H9 (cell line): ENCODE measurements at regions not wholly inside any gene's neighbourhood (a gene's known extent, or its start where the extent isn't known, plus 50 kb on each side); places are given as distances from the start of the nearest gene placed in this dataset.

Experiments used
- DNase-seq: peaks from one replicate; pipeline ENCODE4 v3.0.0-alpha.2; 2017
- H2AFZ ChIP-seq: one replicate; pipeline ENCODE4 v1.6.1; 2013; ENCODE audit warnings: mild to moderate bottlenecking, low read length, control low read depth, moderate library complexity
- H2AK5ac ChIP-seq: 2 replicates; pipeline ENCODE4 v1.6.1; 2013; ENCODE audit warnings: low read length, control low read depth, mixed read lengths; ENCODE audit not compliant: insufficient read length
- H2BK120ac ChIP-seq: one replicate; pipeline ENCODE4 v1.6.1; 2013; ENCODE audit warnings: low read depth, mild to moderate bottlenecking, low read length, control low read depth, inconsistent platforms; ENCODE audit not compliant: poor library complexity, severe bottlenecking
- H2BK12ac ChIP-seq: 2 replicates; pipeline ENCODE4 v1.6.1; 2013; ENCODE audit warnings: low read length, control low read depth, mixed read lengths, low read depth; ENCODE audit not compliant: insufficient read length
- H2BK15ac ChIP-seq: 2 replicates; pipeline ENCODE4 v1.6.1; 2013; ENCODE audit warnings: low read depth, low read length, control low read depth
- H2BK20ac ChIP-seq: one replicate; pipeline ENCODE4 v1.6.1; 2013; ENCODE audit warnings: low read depth, mild to moderate bottlenecking, low read length, control low read depth, inconsistent platforms; ENCODE audit not compliant: poor library complexity, severe bottlenecking
- H2BK5ac ChIP-seq: 2 replicates; pipeline ENCODE4 v1.6.1; 2013; ENCODE audit warnings: low read length, control low read depth, mixed read lengths; ENCODE audit not compliant: insufficient read length
- H3K14ac ChIP-seq: 2 replicates; pipeline ENCODE4 v1.6.1; 2013; ENCODE audit warnings: low read length, control low read depth; ENCODE audit not compliant: insufficient read depth
- H3K18ac ChIP-seq: 2 replicates; pipeline ENCODE4 v1.6.1; 2013; ENCODE audit warnings: low read depth, mild to moderate bottlenecking, mixed read lengths, low read length, control low read depth; ENCODE audit not compliant: insufficient read length
- H3K23ac ChIP-seq: 2 replicates; pipeline ENCODE4 v1.6.1; 2013; ENCODE audit warnings: low read length, control low read depth, mixed read lengths, low read depth; ENCODE audit not compliant: insufficient read length
- H3K23me2 ChIP-seq: 2 replicates; pipeline ENCODE4 v1.6.1; 2013; ENCODE audit warnings: low read depth, mild to moderate bottlenecking, mixed read lengths, low read length, control low read depth; ENCODE audit not compliant: insufficient read length, poor library complexity, severe bottlenecking
- H3K27ac ChIP-seq: 2 replicates; pipeline ENCODE4 v1.5.1; 2013; ENCODE audit warnings: low read length, control low read depth, mixed read lengths, low read depth; ENCODE audit not compliant: insufficient read length
- H3K27me3 ChIP-seq: 2 replicates; pipeline ENCODE4 v1.6.1; 2013; ENCODE audit warnings: low read length, control low read depth, inconsistent platforms; ENCODE audit not compliant: insufficient read depth
- H3K4ac ChIP-seq: 2 replicates; pipeline ENCODE4 v1.6.1; 2013; ENCODE audit warnings: low read depth, mild to moderate bottlenecking, control low read depth, inconsistent platforms, low read length, moderate library complexity
- H3K4me1 ChIP-seq: 2 replicates; pipeline ENCODE4 v1.6.1; 2013; ENCODE audit warnings: low read length, control low read depth, inconsistent platforms; ENCODE audit not compliant: insufficient read depth
- H3K4me2 ChIP-seq: 2 replicates; pipeline ENCODE4 v1.6.1; 2013; ENCODE audit warnings: low read length, control low read depth, mixed read lengths; ENCODE audit not compliant: insufficient read length, insufficient read depth
- H3K56ac ChIP-seq: 2 replicates; pipeline ENCODE4 v1.6.1; 2013; ENCODE audit warnings: low read depth, mild to moderate bottlenecking, mixed read lengths, low read length, control low read depth; ENCODE audit not compliant: insufficient read length
- H3K79me1 ChIP-seq: 2 replicates; pipeline ENCODE4 v1.6.1; 2013; ENCODE audit warnings: low read depth, mild to moderate bottlenecking, moderate library complexity, low read length, control low read depth, inconsistent platforms; ENCODE audit not compliant: insufficient read depth, poor library complexity, severe bottlenecking
- H3K79me2 ChIP-seq: 2 replicates; pipeline ENCODE4 v1.6.1; 2013; ENCODE audit warnings: low read length, control low read depth, inconsistent platforms; ENCODE audit not compliant: insufficient read depth
- H3K9ac ChIP-seq: 2 replicates; pipeline ENCODE4 v1.6.1; 2013; ENCODE audit warnings: low read length, control low read depth, mixed read lengths; ENCODE audit not compliant: insufficient read length; ENCODE audit errors: extremely low read depth
- H3K9me3 ChIP-seq: one replicate; pipeline ENCODE4 v1.6.1; 2013; ENCODE audit warnings: low read depth, low read length, inconsistent platforms; ENCODE audit not compliant: control insufficient read depth
- H3T11ph ChIP-seq: one replicate; pipeline ENCODE4 v1.6.1; 2013; ENCODE audit warnings: mild to moderate bottlenecking, low read length, control low read depth, inconsistent platforms
- H4K20me1 ChIP-seq: one replicate; pipeline ENCODE4 v1.6.1; 2013; ENCODE audit not compliant: control insufficient read depth, insufficient read length, insufficient read depth
- H4K5ac ChIP-seq: 2 replicates; pipeline ENCODE4 v1.6.1; 2013; ENCODE audit warnings: low read depth, mild to moderate bottlenecking, mixed read lengths, low read length, control low read depth; ENCODE audit not compliant: insufficient read length
- H4K8ac ChIP-seq: replicated peaks from 2 replicates; pipeline ENCODE4 v1.6.1; 2013; ENCODE audit warnings: low read length, control low read depth, mixed read lengths, low read depth; ENCODE audit not compliant: insufficient read length
- H4K91ac ChIP-seq: 2 replicates; pipeline ENCODE4 v1.6.1; 2013; ENCODE audit warnings: low read depth, mild to moderate bottlenecking, moderate library complexity, mixed read lengths, low read length, control low read depth; ENCODE audit not compliant: insufficient read length
- H3K27ac Mint-ChIP-seq, 3 experiments: 2 replicates in 2 of 3; 3 replicates in 1 of 3; pipeline ENCODE4 v1.8.0; 2020 to 2021; ENCODE audit warnings: mixed read lengths in 3 of 3, mild to moderate bottlenecking in 1 of 3, moderate library complexity in 1 of 3
- H3K27me3 Mint-ChIP-seq: 2 replicates; pipeline ENCODE4 v1.8.0; 2021; ENCODE audit warnings: low read depth, mild to moderate bottlenecking, moderate library complexity, mixed read lengths
- H3K36me3 Mint-ChIP-seq, 3 experiments: 2 replicates in 2 of 3; 3 replicates in 1 of 3; pipeline ENCODE4 v1.8.0; 2020 to 2021; ENCODE audit warnings: low read depth in 3 of 3, mixed read lengths in 3 of 3; ENCODE audit not compliant: insufficient read depth in 1 of 3
- H3K4me1 Mint-ChIP-seq, 2 experiments: 2 replicates each; pipeline ENCODE4 v1.8.0; 2020; ENCODE audit warnings: mixed read lengths in 2 of 2
- H3K4me3 Mint-ChIP-seq, 2 experiments: 2 replicates in 1 of 2; 3 replicates in 1 of 2; pipeline ENCODE4 v1.8.0; 2020 to 2021; ENCODE audit warnings: mild to moderate bottlenecking in 2 of 2, mixed read lengths in 2 of 2, moderate library complexity in 1 of 2
- H3K9me3 Mint-ChIP-seq, 2 experiments: 2 replicates in 1 of 2; 3 replicates in 1 of 2; pipeline ENCODE4 v1.8.0; 2020; ENCODE audit warnings: mild to moderate bottlenecking in 2 of 2, mixed read lengths in 2 of 2, moderate library complexity in 1 of 2
- WGBS: extraction: QIAGEN DNeasy Blood & Tissue Kit; methylation state at CpG from one replicate; pipeline ENCODE4 v1.1.7; 2013; ENCODE audit warnings: missing lambda C conversion rate, low lambda C conversion rate, mixed read lengths; ENCODE audit not compliant: insufficient read length; ENCODE audit errors: extremely low coverage; 5-methylcytosine and 5-hydroxymethylcytosine counted together
- TF ChIP-seq, protein P1 (sequence below): fragments of 200-600 bp; sonication (generic); conservative IDR thresholded peaks from 3 replicates; pipeline ENCODE4 v1.8.0; 2021; ENCODE audit warnings: antibody characterized with exemption, mild to moderate bottlenecking

DNA sequence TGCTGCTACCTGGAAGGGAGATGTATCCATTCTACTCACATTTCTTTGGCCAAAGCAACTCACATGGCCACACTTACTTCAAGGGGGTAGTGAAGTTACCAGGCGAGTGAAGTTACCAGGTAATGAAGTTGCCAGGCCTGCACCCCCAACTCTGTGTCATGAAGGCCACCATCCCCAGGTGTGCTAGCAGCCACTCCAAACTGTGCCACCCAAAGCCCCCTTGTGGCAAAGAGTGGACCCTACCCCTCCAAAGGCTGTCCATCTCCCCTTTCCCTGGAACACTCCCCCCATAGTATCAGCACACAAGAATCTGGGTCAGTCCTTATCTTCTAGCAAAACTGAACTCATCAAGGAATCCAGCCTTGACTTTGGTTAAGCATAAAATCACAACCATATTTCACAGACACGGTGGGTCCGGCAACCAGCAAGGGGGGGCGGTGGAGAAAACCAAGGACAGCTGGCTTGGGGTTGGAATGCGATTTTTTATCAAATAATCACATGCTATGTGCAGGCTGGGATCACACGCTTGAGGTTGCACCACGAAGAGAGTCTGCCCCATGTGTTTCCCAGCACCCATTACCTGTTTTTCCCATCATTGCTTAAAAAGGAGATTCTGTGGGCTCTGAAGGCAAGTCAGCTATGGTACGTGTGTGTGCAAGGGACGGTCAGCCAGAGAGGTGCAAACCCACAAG, 60.9 kb downstream of the ZFP36L2 start:
- Histone ChIP-seq H2BK20ac (no peak overlapping the region), H3K4me2 (no peak overlapping the region), H2BK5ac (no peak overlapping the region), H3K23ac (no peak overlapping the region), H3K27me3 (no peaks in the 10 kb centered on the region), H3K4me1 (no peaks in the 10 kb centered on the region), H3K79me1 (no peaks in the 10 kb centered on the region), H4K5ac (no peak overlapping the region), H2BK15ac (no peak overlapping the region), H2BK120ac (no peak overlapping the region), H4K91ac (no peak overlapping the region), H3K9ac (no peak overlapping the region), H3K4ac (no peak overlapping the region), H3K14ac (no peak overlapping the region), H4K8ac (no peak overlapping the region), H3K79me2 (no peaks in the 10 kb centered on the region), H3K27ac (no peak overlapping the region), H2AK5ac (no peak overlapping the region), H3K56ac (no peak overlapping the region), H2AFZ (no peak overlapping the region), H2BK12ac (no peak overlapping the region), H3K23me2 (no peaks in the 10 kb centered on the region), H3K18ac (no peak overlapping the region), H3T11ph (no peak overlapping the region), H3K9me3 (no peaks in the 10 kb centered on the region), H4K20me1 (no peaks in the 10 kb centered on the region)
- H3K9me3 Mint-ChIP-seq: no peaks in the 10 kb centered on the region
- TF ChIP-seq, protein P1, sequence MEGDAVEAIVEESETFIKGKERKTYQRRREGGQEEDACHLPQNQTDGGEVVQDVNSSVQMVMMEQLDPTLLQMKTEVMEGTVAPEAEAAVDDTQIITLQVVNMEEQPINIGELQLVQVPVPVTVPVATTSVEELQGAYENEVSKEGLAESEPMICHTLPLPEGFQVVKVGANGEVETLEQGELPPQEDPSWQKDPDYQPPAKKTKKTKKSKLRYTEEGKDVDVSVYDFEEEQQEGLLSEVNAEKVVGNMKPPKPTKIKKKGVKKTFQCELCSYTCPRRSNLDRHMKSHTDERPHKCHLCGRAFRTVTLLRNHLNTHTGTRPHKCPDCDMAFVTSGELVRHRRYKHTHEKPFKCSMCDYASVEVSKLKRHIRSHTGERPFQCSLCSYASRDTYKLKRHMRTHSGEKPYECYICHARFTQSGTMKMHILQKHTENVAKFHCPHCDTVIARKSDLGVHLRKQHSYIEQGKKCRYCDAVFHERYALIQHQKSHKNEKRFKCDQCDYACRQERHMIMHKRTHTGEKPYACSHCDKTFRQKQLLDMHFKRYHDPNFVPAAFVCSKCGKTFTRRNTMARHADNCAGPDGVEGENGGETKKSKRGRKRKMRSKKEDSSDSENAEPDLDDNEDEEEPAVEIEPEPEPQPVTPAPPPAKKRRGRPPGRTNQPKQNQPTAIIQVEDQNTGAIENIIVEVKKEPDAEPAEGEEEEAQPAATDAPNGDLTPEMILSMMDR: peak; percentile 63
- no CpG with 5 or more reads among the region's 9 CpGs for WGBS
- no peaks in the 10 kb centered on the region for H3K36me3 Mint-ChIP-seq
- no peak overlapping the region for H3K4me3 Mint-ChIP-seq
- H3K4me1 Mint-ChIP-seq: peaks cover 22 to 28% of the 10 kb centered on the region in 2 experiments
- no peak overlapping the region for H3K27ac Mint-ChIP-seq
- DNase-seq: no peak
- H3K27me3 Mint-ChIP-seq: peaks cover 2% of the 10 kb centered on the region
